ENCODE measurements at regions not wholly inside any gene's neighbourhood (a gene's known extent, or its start where the extent isn't known, plus 50 kb on each side); places are given as distances from the start of the nearest gene placed in this dataset.

- Histone ChIP-seq H3K27ac (ENCODE audit: low read depth, low read length) (no peak overlapping the region), H3K36me3 (ENCODE audit: control insufficient read depth, low read length) (no peaks in the 10 kb centered on the region), H3K9me3 (ENCODE audit: control insufficient read depth, insufficient read depth, low read length) (no peaks in the 10 kb centered on the region; the same call in 1 of the 2 replicates), H3K79me2 (ENCODE audit: control insufficient read depth, low read length) (no peaks in the 10 kb centered on the region), H3K9me2 (replicated peaks; ENCODE audit: control insufficient read depth, low read length) (no peaks in the 10 kb centered on the region), H3K4me3 (ENCODE audit: low read length) (no peak overlapping the region), H3K4me2 (ENCODE audit: low read length) (no peak overlapping the region), H4K20me1 (ENCODE audit: control insufficient read depth, insufficient read depth, low read depth, low read length) (no peaks in the 10 kb centered on the region), H3F3A (ENCODE audit: control insufficient read depth, insufficient read depth) (no peaks in the 10 kb centered on the region), H3K27me3 (ENCODE audit: control insufficient read depth, low read length) (no peaks in the 10 kb centered on the region), H3K4me1 (ENCODE audit: control insufficient read depth, low read length) (no peaks in the 10 kb centered on the region)
- TF ChIP-seq CTCF (IDR thresholded peaks at IDR 0.05; ENCODE audit: low read depth, low read length, poor library complexity, severe bottlenecking) (no peak), EZH2phosphoT487 (IDR thresholded peaks at IDR 0.05; ENCODE audit: borderline replicate concordance, low read length) (no peak)
These were observed 394.2 kb downstream of the IRX2 start for GRCh38 chr5:2357309-2357708.

- Histone ChIP-seq H3K36me3 (ENCODE audit: control insufficient read depth, low read length) (no peaks in the 10 kb centered on the region), H3F3A (ENCODE audit: control insufficient read depth, insufficient read depth) (no peaks in the 10 kb centered on the region), H3K27me3 (ENCODE audit: control insufficient read depth, low read length) (no peaks in the 10 kb centered on the region), H3K4me1 (ENCODE audit: control insufficient read depth, low read length) (no peaks in the 10 kb centered on the region), H3K4me2 (ENCODE audit: low read length) (no peak overlapping the region), H3K9me2 (replicated peaks; ENCODE audit: control insufficient read depth, low read length) (no peaks in the 10 kb centered on the region), H3K27ac (ENCODE audit: low read depth, low read length) (no peak overlapping the region), H3K4me3 (ENCODE audit: low read length) (no peak overlapping the region), H3K79me2 (ENCODE audit: control insufficient read depth, low read length) (no peaks in the 10 kb centered on the region), H3K9me3 (ENCODE audit: control insufficient read depth, insufficient read depth, low read length) (no peaks in the 10 kb centered on the region; the same call in 1 of the 2 replicates), H4K20me1 (ENCODE audit: control insufficient read depth, insufficient read depth, low read depth, low read length) (no peaks in the 10 kb centered on the region)
- TF ChIP-seq EZH2phosphoT487 (IDR thresholded peaks at IDR 0.05; ENCODE audit: borderline replicate concordance, low read length) (no peak), CTCF (IDR thresholded peaks at IDR 0.05; ENCODE audit: low read depth, low read length, poor library complexity, severe bottlenecking) (no peak)
These were observed 395.6 kb downstream of the IRX2 start for GRCh38 chr5:2355859-2356258.

GRCh38 chr5:2353871-2354440 is 397.5 kb downstream of the IRX2 start:
- Histone ChIP-seq H3K9me3 (ENCODE audit: control insufficient read depth, insufficient read depth, low read length) (no peaks in the 10 kb centered on the region; the same call in none of the 2 replicates), H4K20me1 (ENCODE audit: control insufficient read depth, insufficient read depth, low read depth, low read length) (no peaks in the 10 kb centered on the region), H3K27me3 (ENCODE audit: control insufficient read depth, low read length) (no peaks in the 10 kb centered on the region), H3K36me3 (ENCODE audit: control insufficient read depth, low read length) (no peaks in the 10 kb centered on the region), H3K4me2 (ENCODE audit: low read length) (no peak overlapping the region), H3K79me2 (ENCODE audit: control insufficient read depth, low read length) (no peaks in the 10 kb centered on the region), H3K9me2 (replicated peaks; ENCODE audit: control insufficient read depth, low read length) (no peaks in the 10 kb centered on the region), H3F3A (ENCODE audit: control insufficient read depth, insufficient read depth) (no peaks in the 10 kb centered on the region), H3K27ac (ENCODE audit: low read depth, low read length) (no peak overlapping the region), H3K4me1 (ENCODE audit: control insufficient read depth, low read length) (no peaks in the 10 kb centered on the region), H3K4me3 (ENCODE audit: low read length) (no peak overlapping the region)
- TF ChIP-seq CTCF (IDR thresholded peaks at IDR 0.05; ENCODE audit: low read depth, low read length, poor library complexity, severe bottlenecking) (no peak), EZH2phosphoT487 (IDR thresholded peaks at IDR 0.05; ENCODE audit: borderline replicate concordance, low read length) (no peak)

Measured in DOHH2 (cell line).